UCSD-AML1 (cell line): ENCODE measurements at regions not wholly inside any gene's neighbourhood (a gene's known extent, or its start where the extent isn't known, plus 50 kb on each side); places are given as distances from the start of the nearest gene placed in this dataset.
"Not testable (repeated sequence)": the region's sequence is repeated elsewhere in the genome, so short reads cannot be mapped to it uniquely, and the experiment has no call there.

Source experiments
- DNase-seq: peaks from one replicate; lab custom pipeline; 2025; ENCODE audit not compliant: unreplicated experiment; lab: John Stamatoyannopoulos, UW

DNA sequence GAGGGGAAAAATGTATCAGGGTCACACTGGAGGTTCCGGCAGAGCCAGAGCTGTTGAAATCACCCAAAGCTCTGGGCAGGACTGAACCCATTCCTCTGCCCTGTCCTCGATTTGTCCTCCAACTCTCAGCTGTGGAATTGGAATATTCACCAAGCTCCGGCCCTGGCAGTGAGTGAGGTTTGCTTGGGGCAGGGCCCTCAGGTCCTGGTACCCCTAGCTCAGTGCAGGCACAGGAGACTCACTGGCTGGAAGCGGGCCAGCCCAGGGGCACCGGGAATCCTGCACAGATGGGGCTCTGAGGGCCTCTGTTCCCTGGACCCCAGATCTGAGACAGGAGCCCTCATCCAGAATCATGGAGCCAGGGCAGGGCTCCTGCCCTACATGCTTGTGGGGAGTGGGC lies 1322.3 kb downstream of the UQCRFS1 start:
- DNase-seq, result no peak

DNA sequence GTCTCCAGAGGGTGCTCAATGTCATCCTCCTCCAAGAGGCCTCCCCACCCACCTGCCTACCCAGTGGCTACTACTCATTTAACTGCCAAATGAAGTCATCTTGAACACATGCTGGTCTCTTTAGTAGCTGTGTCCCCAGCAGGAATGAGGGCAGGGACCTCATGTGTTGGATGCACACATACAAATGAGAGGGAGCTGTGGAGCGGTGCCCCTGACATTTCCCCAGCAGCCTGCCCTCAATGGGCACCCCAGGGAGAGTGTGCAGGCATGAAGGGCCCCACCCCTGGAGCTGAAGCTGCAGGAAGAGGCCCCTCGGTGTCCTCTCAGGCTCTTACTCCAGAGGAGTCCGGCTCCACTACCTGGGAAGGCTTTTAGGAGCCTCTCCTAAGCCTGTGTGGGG lies 1322.7 kb downstream of the UQCRFS1 start:
- no peak for DNase-seq

DNA sequence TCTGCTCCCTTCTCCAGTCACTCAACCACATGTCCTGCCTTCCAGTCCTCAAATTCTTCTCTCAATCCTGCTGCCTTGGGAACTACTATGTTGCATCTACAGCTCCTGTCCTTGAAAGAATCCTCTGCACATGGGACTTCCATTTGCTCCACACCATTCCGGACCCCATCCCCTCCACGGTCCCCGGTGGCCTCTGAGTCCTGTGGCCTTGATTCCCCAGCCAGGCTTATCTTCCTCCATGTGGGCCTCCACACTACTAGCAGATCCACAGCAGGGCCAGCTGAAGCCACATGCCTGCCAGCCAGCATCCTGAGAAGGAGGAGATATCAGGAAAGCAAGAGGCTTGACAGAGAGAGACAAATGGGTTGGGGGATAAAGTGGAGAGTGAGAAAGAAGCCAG lies 1323.8 kb downstream of the UQCRFS1 start:
- DNase-seq, result no peak

DNA sequence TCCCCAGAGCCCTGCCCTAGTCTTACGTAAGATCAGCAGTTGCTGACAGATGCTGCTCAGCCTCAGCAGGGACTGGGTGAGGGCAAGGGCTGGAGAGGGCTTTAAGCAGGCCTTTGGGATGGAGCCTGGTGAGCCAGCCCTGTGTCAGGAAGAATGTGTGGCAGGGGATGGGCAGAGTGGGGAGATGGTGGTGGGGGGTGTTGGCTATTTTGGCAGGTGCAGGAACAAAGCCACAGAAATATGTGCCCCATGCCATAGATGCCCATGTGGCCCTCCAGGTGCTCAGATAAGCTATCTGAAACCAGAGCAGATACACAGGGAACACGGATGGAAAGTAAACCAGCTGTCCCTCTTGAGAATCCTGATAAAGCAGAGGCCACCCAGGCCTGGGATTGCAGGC lies 1325.0 kb downstream of the UQCRFS1 start:
- no peak for DNase-seq

DNA sequence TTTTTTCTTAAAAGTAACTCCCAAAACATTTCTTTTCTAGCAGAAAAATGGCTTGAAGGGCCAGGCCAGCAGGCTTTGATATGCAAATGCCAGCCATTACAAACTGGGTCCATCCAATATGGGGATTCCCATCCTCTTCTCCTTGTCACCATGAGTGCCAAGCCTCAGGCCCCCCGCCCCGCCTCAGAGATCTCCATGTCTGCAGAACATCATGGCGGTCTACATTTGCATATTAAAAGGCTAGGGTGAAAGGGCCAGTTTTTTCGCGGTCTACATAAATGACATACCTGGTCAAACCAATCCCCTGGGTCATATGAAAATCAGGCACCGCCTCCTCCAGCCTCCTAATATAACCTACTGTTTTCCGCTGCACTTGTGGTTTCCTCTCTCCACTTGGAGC lies 1327.6 kb downstream of the UQCRFS1 start:
- no peak for DNase-seq

DNA sequence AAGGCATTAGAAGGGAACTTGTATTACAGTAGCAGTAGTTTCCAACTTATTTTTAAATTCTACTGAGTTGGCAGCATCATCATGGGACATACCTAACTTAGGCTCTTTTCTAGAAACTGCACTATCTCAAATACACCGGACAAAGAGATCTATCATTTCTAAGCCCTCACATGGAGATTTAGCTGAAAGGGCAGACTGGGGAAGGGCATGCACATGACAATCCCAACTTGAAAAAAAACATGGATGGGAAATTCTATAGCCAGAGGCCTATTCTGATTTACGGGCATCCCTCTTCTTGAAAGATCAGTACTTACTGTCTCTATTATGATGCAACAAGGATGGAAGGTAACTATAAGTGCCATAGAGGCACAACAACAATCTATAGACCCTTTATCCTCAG lies 1328.6 kb downstream of the UQCRFS1 start:
- no peak for DNase-seq

DNA sequence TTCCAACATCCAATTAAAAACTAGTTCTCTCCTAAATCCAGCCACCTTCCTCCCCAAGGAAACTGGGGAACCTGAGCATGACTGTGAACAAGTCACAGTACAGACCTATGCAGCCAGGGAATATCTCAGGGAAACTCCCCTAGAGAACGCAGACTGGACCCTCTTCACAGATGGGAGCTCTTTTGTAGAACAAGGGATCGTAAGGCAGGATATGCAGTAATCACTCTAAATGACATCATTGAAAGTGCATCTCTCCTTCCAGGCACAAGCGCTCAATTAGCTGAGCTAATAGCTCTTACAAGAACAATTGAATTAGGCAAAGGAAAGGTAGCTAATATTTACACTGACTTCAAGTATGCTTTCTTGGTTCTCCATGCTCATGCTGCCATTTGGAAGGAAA lies 1331.7 kb downstream of the UQCRFS1 start:
- DNase-seq, result no peak

DNA sequence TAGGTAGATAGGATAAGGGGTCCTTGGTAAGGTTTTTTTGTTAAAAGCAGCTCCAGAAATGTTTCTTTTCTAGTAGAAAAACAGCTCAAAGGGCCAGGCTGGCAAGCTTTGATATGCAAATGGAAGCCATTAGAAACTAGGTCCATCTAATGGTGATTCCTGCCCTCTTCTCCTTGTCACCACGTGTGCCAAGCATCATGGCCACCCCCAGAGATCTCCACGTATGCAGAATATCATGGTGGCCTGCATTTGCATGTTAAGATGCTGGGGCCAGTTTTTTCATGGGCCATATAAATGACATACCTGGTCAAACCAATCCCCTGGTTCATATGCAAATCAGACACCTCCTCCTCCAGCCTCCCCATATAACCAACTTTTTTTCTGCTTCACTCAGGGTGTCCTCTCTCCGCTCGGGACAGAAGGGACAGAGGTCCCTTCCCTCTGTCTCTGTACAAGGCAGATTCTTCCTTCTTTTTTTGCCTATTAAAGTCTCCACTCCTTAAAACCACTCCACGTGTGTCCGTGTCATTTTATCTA lies 1335.9 kb downstream of the UQCRFS1 start:
- DNase-seq, result no peak

DNA sequence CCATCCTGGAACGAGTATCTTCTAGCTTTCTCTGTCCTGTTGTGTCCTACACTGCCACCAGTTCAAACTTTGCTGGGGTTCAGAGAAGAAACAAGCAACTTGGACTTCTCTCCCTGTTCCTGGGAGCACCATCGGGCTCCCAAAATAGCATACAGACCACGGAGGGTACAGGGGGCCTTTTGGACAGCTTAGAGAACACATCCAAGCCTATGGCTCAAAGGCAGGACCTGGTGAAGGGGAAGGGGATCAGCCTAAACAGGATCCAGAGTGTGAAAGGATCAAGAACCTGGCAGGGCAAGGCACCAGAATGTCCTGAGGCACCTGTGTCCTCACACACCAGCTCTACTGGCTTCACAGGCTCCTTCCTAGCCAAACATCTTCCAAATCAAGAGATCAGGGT lies 1336.5 kb downstream of the UQCRFS1 start:
- no peak for DNase-seq

DNA sequence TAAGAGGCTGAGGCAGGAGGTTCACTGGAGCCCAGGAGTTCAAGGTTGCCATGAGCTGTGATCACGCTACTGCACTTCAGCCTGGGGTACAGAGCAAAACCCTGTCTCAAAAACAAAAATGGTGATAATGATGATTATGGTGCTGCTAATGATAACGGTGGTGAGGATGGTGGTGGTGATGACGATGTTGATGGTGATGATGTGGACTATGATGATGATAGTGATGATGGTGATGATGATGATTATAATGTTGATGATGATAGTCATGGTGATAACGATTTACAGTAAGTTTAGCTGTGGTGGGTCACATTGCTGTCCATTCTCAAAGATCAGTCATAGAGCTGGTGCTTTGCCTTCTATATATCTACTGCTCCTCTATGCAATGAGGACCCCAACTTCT lies 1340.6 kb downstream of the UQCRFS1 start:
- no peak for DNase-seq

DNA sequence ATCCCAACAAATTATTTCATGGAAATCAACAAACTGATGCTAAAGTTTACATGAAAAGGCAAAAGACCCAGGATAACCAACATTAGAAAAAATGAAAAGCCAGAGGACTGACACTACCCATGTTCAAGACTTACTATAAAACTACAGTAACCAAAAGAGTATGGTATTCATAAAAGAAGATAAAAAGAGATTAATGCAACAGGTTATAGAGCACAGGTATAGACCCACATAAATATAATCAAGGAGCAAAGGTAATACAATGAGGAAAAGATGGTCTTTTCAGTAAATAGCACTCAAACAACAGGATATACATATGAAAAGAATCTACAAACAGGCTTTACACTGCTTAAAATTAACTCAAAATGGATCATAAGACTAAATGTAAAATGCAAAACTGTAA lies 1342.7 kb downstream of the UQCRFS1 start:
- DNase-seq, result no peak

DNA sequence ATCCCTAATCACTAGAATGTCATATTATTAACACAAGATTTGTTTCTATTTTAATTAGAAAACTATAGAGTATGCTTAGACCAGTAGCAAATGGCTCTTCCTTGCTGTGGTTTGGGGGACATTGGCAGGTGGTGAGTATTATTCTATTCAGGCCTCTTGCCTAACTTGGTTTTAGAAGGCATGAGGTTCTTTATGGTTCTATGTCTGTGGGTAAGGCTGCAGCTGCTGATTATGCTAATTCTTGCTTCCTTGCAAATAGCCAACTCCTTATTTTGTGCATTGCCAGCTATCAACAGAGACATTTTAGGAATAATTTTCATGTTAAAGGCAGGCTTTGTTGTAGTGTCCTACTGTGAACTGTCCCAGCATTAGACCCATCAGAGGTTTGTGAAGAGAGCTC lies 1344.9 kb downstream of the UQCRFS1 start:
- no peak for DNase-seq

DNA sequence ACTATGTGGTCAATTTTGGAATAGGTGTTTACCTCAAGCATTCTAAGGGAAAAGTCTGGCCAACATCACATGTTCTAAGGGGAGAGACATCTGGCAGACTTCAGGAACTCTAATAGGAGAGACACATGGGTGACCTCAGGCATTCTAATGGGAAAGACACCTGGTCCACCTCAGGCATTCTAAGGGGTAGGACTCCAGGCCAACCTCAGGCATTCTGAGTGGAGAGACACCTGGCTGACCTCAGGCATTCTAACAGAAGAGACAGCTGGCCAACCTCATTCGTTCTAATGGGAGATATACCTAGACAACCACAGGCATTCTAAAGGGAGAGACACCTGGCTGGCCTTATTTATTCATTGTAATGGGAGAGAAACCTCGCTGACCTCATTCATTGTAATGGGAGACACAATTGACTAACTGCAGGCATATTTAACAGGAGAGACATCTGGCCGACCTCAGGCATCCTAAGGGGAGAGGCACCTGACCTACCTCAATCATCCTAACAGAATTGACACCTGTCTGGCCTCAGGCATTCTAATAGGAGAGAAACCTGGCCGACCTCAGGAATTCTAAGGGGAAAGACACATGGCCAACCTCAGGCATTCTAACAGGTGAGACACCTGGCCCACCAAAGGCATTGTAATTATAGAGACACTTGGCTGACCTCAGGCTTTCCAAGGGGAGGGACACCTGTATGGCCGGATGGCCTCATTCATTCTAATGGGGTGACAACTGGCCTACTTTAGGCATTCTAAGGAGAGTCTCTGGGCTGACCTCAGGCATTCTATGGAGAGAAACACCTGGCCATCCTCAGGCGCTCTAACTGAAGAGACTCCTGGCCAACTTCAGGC lies 1346.8 kb downstream of the UQCRFS1 start:
- no peak for DNase-seq

DNA sequence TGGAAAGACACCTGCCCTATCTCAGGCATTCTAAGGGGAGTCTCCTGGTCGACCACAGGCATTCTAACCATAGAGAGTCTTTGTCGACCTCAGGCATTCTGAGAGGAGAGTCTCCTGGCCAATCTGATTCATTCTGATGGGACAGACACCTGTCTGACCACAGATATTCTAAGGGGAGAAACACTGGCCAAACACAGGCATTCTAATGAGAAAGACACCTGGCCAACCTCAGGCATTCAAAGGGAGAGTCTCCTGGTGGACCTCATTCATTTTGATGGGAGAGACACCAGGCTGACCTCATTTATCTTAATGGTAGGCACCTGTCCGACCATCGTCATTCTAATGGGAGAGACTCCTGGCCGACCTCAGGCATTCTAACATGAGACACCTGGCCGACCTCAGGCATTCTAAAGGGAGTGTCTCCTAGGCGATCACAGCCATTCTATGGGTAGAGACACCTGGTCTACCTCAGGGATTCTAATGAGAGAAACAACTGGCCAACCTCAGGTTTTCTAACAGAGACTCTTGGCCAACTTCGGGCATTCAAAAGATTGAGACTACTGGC lies 1351.5 kb downstream of the UQCRFS1 start:
- DNase-seq, result no peak

DNA sequence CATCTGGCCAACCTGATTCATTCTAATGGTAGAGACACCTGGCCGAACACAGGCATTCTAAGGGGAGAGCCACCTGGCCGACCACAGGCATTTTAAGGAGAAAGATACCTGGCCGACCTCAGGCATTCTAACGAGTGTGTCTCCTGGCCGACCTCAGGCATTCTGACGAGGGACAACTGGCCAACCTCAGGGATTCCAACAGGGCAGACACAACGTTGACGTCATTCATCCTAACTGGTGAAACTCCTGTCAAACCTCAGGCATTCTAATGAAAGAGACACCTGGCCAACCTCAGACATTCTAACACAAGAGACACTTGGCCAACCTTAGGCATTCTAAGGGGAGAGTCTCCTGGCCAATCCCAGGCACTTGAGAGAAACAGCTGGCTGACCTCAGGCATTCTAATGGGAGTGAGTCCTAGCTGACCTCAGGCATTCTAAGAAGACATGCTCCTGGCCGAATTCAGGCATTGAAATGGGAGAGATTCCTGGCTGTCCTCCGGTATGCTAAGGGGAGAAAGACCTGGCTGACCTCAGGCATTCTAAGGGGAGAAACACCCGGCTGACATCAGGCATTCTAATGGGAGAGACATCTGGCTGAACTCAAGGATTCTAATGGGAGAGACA lies 1352.5 kb downstream of the UQCRFS1 start:
- no peak for DNase-seq

DNA sequence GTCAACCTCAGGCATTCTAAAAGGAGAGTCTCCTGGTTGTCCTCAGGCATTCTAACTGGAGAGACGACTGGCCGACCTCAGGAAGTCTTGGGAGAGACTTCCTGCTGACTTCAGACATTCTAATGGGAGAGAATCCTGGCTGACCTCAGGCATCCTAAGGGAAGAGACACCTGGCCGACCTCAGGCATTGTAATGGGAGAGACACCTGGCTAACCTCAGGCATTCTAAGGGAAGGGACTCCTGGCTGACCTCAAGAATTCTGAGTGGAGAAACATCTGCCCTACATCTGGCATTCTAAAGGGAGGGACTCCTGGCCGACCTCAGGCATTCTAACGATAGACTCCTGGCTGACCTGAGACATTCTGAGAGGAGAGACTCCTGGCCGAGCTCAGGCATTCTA lies 1353.3 kb downstream of the UQCRFS1 start:
- no peak for DNase-seq

DNA sequence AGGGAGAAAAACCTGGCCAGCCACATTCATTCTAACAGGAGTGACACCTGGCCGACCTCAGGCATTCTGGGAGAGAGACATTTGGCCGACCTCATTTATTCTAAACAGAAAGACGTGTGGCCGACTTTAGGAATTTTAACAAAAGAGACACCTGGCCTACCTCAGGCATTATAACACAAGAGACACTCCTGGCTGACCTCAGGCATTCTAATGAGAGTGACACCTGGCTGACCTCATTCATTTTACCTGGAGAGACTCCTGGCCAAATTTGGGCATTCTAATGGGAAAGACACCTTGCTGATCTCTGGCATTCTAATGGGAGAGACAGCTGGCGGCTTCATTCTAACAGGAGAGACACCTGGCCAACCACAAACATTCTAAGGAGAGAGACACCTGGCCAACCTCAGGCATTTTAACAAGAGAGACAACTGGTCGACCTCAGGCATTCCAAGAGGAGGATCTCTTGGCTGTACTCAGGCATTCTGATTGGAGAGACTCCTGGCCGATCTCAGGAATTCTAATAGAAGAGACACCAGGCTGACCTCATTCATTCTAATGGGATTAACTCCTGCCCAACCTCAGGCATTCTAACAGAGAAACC lies 1353.9 kb downstream of the UQCRFS1 start:
- no peak for DNase-seq

DNA sequence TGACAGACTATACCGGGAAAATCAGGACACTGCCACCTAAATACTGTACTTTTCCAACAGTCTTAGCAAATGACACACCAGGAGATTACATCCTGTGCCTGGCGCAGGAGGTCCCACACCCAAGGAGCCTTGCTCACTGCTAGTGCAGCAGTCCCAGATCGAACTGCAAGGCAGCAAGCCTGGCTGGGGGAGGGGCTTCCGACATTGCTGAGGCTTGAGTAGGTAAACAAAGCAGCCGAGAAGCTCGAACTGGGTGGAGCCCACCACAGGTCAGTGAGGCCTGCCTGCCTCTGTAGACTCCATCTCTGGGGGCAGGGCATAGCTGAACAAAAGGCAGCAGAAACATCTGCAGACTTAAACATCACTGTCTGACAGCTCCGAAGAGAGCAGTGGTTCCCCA lies 1360.0 kb downstream of the UQCRFS1 start:
- DNase-seq, result not testable (repeated sequence)

DNA sequence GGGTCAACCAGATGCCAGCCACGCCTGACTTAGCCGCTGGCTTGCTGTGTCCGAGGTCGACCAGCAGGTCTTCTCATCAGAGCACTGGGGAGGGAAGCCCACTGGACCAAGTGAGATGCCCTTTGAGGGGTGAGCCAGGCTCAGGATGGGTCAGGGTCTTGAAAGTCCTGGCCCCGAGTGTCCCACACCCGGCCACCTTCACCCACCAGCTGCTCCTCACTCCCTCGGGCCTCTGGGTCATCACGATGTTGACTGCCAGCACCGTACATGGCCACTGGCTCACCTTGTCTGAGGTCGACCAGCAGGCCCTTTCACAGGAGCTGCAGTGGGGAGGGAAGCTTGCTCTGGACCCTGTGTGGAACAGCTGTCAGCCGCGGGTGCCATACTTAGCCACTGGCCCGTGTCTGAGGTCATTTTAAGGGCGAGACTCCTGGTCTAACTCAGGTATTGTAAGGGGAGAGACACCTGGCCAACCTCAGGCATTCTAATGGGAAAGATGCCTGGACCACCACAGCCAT lies 1361.3 kb downstream of the UQCRFS1 start:
- DNase-seq, result no peak

DNA sequence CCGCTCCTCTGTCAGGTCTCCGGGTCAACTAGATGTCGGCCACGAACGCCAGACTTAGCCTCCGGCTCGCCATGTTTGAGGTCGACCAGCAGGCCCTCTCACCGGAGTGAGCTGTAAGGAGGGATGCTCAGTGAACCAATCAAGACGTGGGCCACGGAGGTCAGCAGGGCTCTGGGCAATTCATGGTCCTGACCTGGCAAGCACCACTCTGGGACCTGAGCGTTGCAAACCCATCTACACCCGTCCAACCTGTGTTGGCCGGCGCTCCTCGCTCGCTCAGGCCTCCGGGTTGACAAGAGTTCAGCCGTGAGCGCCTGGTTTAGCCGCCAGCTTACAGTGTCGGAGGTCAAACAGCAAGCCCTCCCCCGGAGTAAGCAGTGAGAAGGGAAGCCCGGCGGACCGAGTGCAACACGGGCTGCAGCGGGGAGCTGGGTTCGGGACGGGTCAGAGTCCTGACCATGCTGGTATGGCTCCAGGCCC lies 1361.9 kb downstream of the UQCRFS1 start:
- no peak for DNase-seq

DNA sequence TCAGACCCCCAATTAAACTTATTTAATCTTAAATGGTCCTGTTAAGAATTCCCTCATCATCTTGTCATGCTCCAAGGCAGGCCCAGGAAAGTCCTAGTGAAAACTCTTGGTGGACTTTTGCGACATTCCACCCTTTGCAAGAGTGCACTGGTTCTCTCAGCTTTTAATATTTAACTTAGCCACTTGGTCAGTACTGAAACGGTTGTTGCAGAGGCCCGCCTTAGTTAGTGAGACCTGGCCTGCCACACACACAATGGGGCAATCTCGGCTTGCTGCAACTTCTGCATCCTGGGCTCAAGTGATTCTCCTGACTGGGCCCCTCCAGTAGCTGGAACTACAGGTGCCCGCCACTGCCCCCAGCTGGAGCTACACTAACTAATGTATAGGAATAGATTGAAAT lies 1366.0 kb downstream of the UQCRFS1 start:
- DNase-seq, result no peak
